Activated T-cell treated with anti-CD3 and anti-CD28 coated beads, Interleukin-2, amount 50 U/mL, for 1 hour (primary cell): ENCODE measurements at regions not wholly inside any gene's neighbourhood (a gene's known extent, or its start where the extent isn't known, plus 50 kb on each side); places are given as distances from the start of the nearest gene placed in this dataset.
A peak's percentile ranks its signal among the peaks of the same experiment; 100 is the strongest.

Source experiments
- DNase-seq: peaks from one replicate; pipeline ENCODE4 v3.0.0-alpha.2; 2020

DNA sequence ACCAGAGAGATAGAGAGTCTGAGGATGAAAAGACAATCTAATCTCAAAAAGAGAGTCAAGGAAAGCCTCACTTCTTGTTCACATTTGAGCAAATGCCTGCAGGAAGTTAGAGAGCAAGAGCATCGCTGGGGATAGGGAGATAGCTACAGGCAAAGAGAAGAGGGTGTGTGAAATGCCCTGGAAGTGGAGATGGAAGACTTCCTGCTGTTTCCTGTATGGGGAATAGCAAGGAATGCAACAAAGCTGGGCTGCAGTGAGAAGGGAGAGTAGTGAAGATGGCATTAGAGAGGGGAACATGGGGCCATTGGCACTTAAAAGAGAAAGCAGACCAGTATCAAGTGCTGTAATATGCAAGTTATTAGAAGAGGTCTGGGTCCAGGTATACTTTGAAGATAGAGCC, 488.6 kb downstream of the METTL4 start:
- DNase-seq = no peak

DNA sequence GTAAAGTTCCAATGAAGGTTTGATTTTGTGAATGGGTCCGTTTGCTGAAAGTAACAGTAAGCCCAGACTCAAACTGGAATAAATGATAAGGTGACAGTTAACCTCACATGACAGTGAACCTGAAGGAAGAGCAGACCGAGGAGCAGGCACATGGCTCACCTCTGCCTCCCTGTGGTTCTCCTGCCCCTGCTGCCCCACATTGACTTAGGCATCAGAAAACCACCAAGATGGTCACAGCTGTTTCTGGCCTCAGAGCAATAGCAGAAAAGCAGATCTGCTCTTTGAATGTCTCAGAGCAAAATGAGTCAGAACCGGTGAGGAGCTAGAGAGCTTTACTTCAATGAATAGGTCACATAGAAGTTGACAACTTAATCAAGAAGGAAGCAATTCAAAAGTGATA, 487.6 kb downstream of the METTL4 start:
- no peak for DNase-seq

DNA sequence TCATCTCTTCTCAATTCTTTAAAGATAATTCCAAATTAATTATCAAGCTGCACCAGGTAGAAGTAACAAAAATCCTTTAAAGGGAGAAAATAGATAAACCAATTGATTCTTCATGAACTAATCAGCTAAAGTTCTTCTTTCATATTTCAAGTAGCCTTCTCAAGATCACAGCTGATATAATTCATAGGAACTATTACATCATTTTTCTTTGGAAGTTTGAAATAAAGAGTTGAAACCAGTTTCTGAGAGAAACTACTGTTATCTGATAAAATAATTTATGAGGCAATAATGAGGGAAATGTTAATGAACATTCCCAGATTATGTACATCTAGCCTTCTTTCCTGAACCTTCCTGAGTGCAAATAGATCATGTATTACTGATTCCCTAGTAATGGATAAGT, 484.9 kb downstream of the METTL4 start:
- DNase-seq = no peak

DNA sequence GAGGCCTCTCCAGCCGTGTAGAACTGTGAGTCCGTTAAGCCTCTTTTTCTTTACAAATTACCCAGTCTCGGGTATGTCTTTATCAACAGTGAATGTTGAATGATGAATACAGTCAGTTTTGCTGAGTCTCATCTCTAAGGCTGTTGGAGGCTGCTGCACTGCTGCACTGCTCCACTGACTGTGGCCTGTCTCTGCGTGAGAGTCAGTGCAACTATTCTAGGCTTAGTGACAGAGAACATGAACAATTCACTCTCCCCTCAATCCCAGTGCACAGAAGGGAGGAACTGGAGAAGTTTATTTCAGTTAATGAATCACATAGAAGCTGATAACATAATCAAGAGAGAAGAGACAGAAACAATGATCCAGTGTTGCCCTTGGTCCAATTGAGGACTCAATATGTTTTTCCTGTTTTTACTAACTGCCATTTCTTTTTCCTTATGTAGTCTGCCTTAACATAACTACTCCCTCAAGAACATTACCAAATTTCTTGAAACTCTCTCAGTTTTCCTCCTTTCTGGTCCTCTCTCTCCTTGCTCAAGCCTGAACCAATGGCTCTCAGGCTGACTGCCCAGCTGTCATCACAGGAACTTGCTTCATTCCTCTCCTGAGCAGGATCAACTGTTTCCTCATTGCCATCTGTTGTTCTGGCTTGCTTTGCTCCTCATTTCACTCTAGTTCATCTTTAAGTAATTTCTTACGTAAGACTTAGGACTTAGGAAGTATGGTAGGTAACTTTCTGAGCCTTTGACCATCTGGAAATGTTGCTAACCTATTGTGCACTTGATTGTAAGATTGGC, 483.2 kb downstream of the METTL4 start:
- DNase-seq = no peak

DNA sequence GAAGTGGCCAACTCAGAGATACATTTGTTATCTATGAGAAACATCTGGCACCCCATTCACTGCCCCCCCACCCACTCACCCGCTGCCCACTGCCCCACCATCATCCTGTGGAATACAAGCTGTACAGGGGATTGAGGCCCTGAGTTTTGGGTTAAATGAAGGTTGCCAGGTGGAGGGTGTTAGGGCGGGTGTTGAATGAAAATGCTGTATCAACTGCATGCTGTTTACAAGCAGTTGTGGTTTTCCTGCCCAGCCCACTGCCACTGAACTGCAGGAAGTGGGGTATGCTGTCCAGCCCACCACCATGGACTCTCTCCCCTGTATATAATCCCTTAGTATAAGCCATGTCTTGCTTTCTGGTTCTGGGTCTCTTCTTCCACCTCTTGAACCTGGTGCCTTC, 481.9 kb downstream of the METTL4 start:
- no peak for DNase-seq

DNA sequence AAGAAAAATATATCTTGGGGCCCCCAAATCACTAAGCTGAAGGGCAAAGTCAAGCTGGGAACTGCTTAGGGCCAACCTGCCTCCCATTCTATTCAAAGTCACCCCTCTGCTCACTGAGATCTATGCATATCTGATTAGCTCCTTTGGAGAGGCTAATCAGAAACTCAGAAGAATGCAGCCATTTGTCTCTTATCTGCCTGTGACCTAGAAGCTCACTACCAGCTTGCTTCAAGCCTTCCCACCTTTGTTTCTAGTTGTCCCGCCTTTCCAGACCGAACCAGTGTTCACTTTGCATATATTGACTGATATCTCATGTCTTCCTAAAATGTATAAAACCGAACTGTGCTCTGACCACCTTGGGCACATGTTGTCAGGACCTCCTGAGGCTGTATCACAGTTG, 479.4 kb downstream of the METTL4 start:
- DNase-seq = no peak

DNA sequence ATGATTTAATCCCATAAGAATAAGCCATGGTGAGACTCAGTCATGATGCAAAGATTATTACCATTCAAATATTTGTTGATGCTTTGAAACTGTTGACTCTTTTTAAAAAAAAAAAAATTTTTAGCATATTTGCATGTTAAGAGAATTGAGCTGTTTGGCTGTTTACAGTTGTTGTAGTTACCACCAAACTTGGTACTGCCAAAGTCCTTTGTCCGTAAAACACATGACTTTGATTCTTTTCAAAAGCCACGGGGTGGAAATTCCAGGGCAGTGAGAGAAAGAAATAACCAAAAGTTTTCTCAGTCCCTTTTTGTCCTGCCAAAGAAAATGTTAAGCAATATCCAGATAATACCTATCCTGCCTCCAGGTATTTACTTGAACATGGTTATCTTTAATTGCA, 474.8 kb downstream of the METTL4 start:
- DNase-seq = no peak

DNA sequence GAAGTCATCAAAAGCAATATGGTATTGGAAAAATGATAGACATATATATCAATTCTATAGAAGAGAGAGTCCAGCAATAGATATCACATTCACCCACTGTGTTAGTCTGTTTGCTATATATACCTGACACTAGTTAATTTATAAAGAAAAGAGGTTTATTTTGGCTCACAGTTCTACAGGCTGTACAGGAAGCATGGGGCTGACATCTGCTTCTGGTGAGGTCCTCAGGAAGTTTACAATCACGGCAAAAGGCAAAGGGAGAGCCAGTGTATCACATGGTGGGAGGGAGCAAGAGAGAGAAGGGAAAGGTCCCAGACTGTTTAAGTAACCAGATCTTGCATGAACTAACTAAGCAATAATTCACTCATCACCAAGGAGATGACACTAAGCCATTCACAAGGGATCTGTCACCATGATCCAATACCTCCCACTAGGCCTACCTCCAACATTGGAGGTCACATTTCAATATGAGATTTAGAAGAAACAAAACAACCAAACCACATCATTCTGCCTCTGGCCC, 470.6 kb downstream of the METTL4 start:
- DNase-seq = no peak

DNA sequence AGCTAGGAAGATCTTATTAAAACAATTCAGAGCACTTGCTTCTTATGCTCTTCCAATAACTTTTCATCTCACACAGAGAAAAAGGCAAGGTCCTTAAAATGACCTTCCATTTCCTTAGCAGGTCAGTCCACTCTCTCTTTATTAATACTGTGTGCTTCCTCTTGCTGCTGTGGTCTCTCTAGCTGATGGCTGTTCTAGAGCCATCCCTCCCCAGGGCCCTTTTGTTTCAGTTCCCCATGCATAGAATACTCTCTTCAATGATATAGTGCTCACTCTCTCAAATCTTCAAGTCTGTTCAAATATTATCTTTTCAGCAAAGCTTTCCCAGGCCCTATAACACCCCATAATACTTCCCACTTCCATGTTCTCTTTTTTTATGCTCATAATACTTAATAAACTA, 469.3 kb downstream of the METTL4 start:
- no peak for DNase-seq

DNA sequence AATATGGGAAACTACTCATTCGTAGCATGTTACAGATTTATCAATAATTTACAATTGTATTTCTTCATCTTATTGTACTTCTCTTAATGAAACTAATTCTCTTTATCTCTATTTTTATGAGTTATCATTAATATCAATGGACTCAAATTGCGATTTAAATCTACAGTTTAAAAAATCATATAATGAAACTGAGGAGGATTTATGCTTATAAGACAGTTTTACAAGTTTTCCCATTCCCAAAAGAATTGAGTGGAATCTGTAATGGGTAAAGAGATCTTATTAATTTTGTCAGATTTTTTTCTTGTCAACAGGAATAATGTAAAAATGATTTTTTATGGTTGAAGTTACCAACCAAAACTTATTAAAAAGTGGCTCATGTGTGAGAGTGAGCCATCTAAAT, 468.0 kb downstream of the METTL4 start:
- no peak for DNase-seq

DNA sequence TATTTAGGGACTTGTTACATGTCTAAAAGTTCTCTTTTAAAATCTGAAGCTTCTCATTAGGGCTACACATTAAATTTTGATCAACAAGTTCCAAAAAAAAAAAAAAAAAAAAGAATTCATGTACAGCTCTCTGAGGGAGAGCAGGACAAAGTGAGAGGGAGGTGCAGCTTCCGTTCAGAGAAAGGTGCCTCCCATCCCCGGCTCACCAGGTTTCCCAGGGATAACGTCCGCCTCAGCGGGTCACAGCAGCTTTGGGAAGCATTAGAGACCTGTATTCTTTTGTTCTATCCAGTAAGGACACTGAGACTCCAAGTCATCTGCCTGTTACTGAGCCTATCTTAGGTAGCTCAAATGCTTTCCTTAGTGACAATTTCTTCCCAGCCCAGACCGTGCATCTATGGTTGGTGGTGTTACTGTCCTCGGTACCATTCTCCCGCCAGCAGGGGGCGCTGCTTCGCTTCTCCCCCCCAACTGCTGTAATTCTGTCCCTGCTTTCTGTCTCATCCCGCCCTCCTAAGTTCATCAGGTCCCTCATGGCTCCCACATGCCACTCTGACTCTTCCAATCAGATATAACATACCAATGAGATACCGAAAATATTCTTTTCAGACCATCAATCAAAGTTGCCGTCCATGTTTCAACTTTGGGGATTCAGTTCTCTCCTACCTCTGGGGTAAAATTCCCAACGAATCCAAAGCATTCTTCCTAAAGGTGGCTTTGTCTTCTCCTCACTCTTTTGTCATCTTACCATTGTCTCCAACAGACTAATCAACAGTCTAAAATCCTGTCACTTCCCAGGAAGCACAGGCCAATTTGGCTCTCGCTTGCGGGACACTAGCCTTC, 466.5 kb downstream of the METTL4 start:
- DNase-seq = peak; percentile 27

DNA sequence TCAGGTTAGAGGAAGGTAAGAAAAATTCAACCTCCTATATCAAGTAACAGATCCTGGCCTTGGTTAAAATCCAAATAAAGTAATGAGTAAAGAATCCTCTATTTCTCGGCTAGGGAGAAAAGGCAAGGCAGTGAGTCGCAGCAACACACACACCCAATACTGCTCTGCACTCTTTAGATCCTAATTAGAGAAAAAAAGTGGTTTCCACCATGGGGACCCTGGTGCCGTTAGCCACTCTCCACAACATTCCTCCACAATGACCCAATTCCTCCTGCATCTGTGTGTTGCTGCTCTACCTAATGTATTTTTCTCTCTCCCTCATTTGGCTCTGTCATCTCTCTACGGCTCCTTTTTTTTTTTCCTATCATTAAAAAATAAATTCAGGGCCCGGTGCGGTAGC, 462.7 kb downstream of the METTL4 start:
- DNase-seq = no peak

DNA sequence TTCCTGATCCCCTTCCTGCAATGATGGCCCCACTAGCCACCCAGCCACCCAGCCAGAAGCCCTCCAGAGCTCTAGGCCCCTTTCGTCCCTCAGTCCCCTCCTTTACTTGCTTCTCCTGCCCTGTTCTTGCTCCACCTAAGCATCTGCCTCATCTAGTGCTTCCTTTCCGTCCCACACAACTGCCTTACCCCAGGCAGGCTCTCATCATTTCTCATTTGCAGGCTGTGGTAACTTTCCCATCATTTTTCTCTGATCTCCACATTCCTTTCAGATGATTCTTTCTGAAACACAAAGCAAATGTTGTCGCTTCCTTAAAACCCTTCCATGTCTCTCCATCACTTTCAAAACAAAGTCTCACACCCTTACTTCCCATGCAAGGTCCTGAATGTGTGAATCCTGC, 459.8 kb downstream of the METTL4 start:
- no peak for DNase-seq

DNA sequence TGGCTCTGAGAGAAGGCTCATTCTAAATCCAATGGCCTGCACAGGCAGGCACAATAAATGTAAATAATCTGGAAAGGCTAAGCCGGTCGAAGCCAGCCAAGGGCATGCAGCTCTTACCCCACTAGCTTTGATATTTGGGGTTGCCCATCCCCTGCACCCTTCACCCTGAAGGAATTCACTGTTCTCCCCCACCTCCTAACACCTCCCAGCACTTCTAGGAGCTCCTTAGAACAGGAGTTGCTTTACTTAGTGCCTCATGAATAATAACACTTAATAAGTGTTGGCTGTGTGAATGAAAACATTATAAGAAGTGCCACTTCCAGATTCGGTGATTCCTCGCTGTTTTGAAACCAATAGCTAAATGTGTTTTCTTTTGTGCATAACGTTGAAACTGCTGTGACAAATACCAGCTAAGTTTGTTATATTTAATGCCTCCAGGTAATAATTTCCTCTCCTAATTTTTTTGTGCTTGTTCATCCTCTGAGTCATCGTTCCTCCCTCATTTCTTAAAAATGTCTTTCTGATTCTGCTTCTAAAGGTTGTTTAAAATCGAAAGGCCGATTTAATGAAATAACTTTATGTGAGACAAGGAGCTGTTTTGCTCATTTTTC, 458.8 kb downstream of the METTL4 start:
- DNase-seq = no peak

DNA sequence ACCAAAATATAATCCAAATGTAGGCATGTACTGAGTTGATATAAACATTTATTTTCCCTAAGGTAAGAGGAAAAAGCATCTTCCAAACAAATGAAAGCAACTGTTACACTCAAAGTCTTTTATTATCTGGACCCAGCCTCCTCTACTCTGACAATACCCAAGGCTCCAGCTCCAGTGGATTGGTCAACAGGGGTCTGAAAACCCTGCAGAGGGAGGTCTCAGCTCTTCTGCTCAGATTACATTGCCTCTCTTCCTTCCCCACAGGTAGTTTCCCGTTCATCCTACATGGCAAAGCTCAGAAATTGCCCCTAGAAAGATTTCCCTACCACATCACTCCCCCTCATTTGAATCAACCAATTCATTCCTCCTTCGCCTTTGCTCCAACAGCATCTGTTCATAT, 457.0 kb downstream of the METTL4 start:
- no peak for DNase-seq

DNA sequence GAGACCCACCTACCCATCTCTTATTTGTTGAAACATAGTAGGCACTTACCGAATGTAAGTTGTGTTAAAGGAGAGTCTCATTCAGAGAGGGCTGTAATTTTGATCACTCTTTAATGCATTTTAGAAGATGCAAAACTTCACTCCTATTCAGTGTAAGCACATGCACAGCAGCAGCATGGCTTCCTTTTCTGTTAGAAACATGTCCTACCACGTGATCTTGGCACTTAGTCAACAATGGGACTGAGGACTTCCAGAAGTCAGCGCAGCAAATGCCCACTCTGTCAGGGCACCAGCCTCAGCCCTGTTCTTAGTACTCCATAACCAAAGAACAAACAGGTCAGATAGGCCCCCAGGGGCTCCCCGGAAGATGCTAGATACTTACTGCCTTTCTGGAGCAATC, 456.5 kb downstream of the METTL4 start:
- no peak for DNase-seq

DNA sequence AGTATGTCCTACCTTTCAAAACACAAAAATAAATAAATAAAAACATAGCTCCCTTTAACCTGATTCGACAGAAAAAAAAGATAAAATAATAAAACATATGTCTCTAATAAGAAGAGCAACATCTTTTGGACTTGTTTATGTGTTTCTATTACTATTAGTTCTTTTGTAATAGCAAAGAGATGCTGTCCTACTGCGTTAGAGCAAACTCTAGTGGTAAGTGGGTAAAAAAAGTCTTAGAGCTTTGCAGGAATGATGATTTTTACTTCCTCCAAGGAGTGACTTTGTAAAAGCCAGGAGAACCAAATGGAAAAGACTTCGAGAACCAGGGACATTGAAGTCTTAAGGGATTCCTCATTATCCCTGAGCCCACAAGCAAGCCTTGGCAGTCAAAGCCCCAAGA, 450.1 kb downstream of the METTL4 start:
- DNase-seq = no peak

DNA sequence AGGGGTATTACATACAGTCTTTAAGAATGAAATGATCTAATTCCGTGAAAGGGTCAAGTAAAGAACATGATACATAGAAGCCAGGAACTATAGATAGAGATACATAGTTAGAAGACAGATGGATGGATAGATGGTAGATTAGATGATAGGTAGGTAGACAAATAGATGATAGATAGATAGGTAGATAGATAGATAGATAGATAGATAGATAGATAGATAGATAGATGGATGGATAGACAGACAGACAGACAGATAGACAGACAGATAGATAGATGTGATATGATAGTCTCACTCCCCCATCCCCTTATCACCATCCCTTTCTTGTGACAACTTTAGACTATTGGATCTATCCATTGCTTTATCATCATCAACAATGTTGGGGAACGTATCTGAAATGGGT, 448.2 kb downstream of the METTL4 start:
- DNase-seq = no peak

DNA sequence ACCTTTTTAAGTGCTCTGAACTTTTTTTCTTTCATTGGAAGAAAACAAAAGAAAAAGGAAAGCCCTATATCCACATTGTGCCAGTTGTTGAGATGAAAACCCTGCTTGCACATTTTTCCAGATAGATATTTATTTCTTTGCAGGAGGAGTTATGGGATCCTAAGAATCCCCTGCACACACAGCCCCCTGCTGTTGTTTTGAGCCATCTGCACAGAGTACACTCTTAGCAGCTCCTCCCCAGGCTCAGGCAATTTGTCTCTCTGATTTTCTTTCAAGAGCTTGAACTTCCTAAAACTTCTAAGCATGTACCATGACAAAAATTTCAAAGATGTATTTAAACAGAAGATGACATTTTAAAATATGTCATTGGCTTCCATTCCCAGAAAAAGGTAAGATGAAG, 436.9 kb downstream of the METTL4 start:
- no peak for DNase-seq

DNA sequence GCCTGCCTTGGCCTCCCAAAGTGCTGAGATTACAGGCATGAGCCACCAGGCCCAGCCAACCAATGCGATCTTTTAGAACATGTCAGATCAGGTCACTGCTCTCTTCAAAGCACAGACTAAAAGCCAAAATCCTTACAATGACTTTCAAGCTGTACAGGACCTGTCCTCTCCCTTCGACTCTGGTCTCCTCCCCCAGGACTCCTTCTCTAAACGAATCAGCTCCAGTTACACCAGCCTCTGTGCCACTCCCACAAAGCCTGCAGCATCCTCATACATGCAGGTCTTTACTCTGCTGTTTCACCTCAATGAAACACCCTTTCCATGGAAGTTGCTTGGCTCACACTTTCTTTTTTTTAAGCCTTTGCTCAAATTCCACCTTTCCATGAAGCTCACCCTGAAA, 436.0 kb downstream of the METTL4 start:
- no peak for DNase-seq

DNA sequence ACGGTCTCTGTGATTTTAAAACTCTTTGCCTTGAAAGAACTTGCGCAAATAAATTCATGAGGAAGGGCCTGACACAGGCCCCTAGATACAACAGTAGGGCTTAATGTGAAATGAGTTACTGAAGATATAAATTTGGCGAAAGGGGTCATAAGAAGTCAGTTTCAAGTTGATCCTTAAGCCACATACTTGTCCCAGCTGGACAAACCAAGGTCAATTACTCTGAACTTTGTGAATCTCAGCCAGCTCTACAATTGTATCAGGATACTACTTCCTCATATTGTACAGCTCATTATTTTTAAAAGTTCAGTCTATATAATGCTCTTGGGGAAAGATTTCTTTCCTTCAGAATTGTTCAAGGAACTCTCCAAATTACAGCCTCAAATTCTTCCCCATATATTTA, 432.8 kb downstream of the METTL4 start:
- no peak for DNase-seq

DNA sequence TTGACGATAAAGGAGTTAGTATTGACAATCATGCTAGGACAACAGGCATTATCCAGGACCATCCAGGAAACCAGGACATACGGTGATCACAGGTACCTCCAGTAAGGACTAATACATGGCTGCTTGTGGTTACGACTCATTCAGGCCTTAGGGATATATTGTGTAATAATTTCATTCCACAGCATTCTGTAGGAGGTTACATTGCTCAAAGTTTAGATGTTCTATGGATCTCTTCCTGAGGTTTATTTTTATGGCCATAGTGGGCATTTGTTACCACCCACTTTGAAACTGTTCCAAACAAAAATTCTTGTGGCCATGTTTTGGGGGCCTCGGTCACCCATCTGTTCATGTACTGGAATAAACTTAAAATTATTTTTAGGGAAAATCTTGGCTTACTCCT, 431.6 kb downstream of the METTL4 start:
- DNase-seq = no peak

DNA sequence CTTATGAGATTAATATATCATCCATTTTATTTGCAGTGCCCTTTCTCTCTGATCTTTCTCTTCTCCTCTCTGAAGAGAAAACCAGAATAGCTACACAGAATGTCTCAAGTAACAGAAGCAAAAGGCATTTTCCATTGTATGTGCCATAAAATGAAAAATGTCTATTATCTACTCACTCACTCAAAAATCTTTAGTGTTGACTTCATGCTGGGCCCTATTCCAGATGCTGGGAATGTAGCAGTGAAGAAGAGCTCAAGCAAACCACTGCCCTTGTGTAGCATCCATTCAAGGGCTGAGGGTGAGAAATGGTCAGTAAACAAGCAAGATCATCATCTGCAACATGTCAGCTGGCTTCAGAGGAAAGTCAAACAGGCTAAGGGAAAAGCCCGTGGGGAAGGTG, 427.7 kb downstream of the METTL4 start:
- no peak for DNase-seq

DNA sequence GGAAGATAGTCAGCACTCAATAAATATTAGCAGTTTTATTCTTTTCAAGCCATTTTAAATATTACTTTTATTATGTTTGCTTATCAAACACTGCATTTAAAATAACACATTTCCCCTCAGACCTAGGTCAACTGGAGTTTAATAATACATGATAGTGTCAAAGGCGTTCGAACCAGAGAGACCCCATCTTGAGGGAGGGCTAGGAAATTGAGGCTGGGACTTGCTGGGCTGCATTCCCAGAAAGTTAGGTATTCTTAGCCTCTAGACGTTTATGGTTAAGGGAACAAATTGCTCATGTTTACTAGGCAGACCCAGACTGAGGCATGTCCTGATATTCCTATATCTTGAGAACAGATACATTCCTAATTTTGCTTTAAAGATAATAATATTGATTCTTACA, 426.5 kb downstream of the METTL4 start:
- no peak for DNase-seq
